ENCODE measurements at regions not wholly inside any gene's neighbourhood (a gene's known extent, or its start where the extent isn't known, plus 50 kb on each side); places are given as distances from the start of the nearest gene placed in this dataset.

- DNase-seq: no peak
Measured at GRCh38 chr11:27187848-27188621, 147.4 kb downstream of the BBOX1 start.

GRCh38 chr11:27187075-27187847, 146.6 kb downstream of the BBOX1 start:
- DNase-seq: no peak

DNA sequence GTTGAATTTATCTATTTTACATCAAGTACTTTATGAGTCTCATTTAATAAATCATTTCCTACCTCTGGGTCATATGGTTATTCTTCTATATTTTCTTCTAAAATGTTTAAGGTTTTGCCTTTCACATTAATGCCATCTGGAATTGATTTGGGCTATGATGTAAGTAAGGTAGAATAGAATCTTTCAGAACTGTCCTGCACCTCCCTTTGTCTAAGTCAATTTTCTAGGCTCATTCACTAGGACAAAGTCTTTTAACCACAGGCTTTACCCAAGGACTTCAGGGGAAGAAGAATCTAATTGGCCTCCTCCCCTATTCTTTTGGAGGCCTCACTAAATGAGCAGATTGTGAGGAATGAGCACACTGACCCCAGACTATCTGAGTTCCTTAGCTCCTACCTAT, 146.0 kb downstream of the BBOX1 start:
- DNase-seq: no peak

DNA sequence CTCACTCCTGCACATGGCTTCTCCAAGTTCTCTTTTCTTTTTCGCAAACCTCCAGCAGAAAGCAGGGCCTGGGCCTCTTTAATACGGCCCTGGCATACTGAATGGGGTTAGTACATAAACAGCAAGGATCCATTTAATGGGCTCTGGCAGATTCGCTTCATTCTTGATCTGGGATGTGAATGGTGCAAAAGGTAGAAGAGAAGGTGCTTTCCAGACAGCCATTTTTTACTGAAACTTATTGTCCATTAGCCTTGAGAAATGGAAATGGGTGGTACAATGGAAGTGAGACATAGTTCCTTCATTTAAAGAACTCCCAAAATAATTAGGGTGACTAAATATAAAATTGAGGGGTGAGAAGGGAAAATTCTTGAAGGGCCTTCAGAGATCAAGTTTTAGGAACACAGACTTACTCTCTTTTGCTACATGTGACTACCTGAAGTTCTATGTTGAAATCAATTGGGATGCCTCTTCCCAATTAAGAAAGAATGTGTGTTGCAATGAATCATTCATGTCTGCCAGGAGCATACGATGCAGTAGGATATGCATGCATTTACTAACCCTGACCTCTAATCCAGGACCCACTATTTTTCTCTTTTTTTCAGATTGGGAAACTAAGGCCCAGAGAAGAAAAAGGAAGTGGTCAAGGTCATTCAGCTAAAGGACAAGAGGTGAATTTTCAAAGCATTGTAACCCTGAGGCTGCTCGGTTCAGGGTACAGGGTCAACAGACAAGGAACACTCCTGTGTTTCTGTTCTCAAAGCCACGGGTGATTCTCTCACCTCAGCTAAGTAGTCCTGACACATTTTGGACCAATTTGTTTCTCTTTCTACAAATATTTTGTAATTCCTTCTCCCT, 144.1 kb downstream of the BBOX1 start:
- DNase-seq: no peak

GRCh38 chr11:27183672-27184457, 143.2 kb downstream of the BBOX1 start:
- no peak for DNase-seq

DNA sequence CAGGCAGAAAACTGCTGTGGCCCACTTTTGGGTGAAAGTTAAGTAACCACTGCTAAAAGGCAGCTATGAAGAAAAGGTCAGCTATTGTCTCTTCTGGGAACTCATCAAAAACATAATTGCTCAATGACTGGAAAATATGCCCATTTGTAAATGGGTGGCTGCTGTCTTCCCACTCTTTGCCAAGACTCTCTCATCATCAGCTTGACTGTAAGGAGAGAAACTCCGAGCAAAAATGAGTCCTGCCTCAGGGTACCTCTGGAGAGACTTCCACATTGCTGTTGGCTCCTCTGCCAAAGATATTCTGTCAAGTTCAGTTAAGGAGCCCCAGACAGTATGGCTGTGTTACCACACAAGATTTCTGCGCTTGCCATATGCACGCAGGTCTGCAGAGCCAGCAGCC, 138.7 kb downstream of the BBOX1 start:
- no peak for DNase-seq

- DNase-seq: no peak
Measured at GRCh38 chr11:27178859-27179258, 138.2 kb downstream of the BBOX1 start.

All from left hindlimb (tissue), 1 donor.